HL-60 (cell line): ENCODE measurements at regions not wholly inside any gene's neighbourhood (a gene's known extent, or its start where the extent isn't known, plus 50 kb on each side); places are given as distances from the start of the nearest gene placed in this dataset.

Experiments used
- DNase-seq, 2 experiments: peaks; one replicate each; pipeline ENCODE4 v3.0.0-alpha.2; 2010 to 2020; ENCODE audit warnings: low read depth in 1 of 2, low spot score in 1 of 2
- H3K27ac ChIP-seq: fragments of 250-450 bp; sonication (Bioruptor Pico); replicated peaks from 2 replicates; pipeline ENCODE4 v1.5.1; 2020; ENCODE audit warnings: mild to moderate bottlenecking, moderate library complexity
- H3K27me3 ChIP-seq: fragments of 250-450 bp; sonication (Bioruptor Pico); 2 replicates; pipeline ENCODE4 v1.5.1; 2021; ENCODE audit warnings: mild to moderate bottlenecking, moderate library complexity; ENCODE audit not compliant: insufficient read depth, poor library complexity, severe bottlenecking
- H3K4me3 ChIP-seq: replicated peaks from 2 replicates; pipeline ENCODE4 v1.5.1; 2011; ENCODE audit warnings: mild to moderate bottlenecking, control low read depth, low read length; ENCODE audit not compliant: insufficient read depth
- GABPA ChIP-seq: IDR thresholded peaks from 2 replicates; pipeline ENCODE4 v1.6.1; 2012; ENCODE audit warnings: low read depth
- POLR2AphosphoS5 ChIP-seq: IDR thresholded peaks from 2 replicates; pipeline ENCODE4 v1.6.1; 2012; ENCODE audit warnings: low read depth
- SPI1 ChIP-seq: IDR thresholded peaks from 2 replicates; pipeline ENCODE4 v1.6.1; 2012; ENCODE audit warnings: low read depth, mild to moderate bottlenecking, borderline replicate concordance
- TF ChIP-seq, protein P1 (sequence below): IDR thresholded peaks from one replicate; pipeline ENCODE4 v1.5.1; 2011; ENCODE audit warnings: low read length, control low read depth, inconsistent platforms; ENCODE audit not compliant: insufficient read depth
- TF ChIP-seq, protein P2 (sequence below): IDR thresholded peaks from 2 replicates; pipeline ENCODE4 v1.6.1; 2012; ENCODE audit warnings: low read depth; ENCODE audit not compliant: insufficient replicate concordance

DNA sequence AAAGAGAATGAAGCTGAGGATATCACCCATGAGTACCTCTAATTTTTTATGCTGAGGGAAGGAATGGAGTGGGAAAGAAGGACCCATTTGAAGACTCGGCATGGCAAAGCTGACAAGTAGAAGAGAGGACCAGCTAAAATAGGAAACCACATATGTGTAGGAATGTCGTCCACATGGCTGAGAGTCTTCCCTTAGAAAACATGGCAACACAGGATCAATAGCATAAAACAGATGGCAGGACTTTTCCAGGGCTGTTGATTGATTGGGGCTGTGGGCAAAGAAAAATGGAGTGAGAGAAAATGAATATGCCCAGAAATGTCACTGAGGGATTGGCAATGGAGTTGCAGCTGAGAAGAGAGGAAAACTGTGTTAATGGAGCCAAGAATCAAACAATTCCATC lies 76.2 kb upstream of the PRICKLE2 start:
- DNase-seq: no peak
- TF ChIP-seq GABPA (no peak), SPI1 (no peak), POLR2AphosphoS5 (no peak)
- TF ChIP-seq, protein P1, sequence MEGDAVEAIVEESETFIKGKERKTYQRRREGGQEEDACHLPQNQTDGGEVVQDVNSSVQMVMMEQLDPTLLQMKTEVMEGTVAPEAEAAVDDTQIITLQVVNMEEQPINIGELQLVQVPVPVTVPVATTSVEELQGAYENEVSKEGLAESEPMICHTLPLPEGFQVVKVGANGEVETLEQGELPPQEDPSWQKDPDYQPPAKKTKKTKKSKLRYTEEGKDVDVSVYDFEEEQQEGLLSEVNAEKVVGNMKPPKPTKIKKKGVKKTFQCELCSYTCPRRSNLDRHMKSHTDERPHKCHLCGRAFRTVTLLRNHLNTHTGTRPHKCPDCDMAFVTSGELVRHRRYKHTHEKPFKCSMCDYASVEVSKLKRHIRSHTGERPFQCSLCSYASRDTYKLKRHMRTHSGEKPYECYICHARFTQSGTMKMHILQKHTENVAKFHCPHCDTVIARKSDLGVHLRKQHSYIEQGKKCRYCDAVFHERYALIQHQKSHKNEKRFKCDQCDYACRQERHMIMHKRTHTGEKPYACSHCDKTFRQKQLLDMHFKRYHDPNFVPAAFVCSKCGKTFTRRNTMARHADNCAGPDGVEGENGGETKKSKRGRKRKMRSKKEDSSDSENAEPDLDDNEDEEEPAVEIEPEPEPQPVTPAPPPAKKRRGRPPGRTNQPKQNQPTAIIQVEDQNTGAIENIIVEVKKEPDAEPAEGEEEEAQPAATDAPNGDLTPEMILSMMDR: no peak
- TF ChIP-seq, protein P2, sequence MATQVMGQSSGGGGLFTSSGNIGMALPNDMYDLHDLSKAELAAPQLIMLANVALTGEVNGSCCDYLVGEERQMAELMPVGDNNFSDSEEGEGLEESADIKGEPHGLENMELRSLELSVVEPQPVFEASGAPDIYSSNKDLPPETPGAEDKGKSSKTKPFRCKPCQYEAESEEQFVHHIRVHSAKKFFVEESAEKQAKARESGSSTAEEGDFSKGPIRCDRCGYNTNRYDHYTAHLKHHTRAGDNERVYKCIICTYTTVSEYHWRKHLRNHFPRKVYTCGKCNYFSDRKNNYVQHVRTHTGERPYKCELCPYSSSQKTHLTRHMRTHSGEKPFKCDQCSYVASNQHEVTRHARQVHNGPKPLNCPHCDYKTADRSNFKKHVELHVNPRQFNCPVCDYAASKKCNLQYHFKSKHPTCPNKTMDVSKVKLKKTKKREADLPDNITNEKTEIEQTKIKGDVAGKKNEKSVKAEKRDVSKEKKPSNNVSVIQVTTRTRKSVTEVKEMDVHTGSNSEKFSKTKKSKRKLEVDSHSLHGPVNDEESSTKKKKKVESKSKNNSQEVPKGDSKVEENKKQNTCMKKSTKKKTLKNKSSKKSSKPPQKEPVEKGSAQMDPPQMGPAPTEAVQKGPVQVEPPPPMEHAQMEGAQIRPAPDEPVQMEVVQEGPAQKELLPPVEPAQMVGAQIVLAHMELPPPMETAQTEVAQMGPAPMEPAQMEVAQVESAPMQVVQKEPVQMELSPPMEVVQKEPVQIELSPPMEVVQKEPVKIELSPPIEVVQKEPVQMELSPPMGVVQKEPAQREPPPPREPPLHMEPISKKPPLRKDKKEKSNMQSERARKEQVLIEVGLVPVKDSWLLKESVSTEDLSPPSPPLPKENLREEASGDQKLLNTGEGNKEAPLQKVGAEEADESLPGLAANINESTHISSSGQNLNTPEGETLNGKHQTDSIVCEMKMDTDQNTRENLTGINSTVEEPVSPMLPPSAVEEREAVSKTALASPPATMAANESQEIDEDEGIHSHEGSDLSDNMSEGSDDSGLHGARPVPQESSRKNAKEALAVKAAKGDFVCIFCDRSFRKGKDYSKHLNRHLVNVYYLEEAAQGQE: no peak

DNA sequence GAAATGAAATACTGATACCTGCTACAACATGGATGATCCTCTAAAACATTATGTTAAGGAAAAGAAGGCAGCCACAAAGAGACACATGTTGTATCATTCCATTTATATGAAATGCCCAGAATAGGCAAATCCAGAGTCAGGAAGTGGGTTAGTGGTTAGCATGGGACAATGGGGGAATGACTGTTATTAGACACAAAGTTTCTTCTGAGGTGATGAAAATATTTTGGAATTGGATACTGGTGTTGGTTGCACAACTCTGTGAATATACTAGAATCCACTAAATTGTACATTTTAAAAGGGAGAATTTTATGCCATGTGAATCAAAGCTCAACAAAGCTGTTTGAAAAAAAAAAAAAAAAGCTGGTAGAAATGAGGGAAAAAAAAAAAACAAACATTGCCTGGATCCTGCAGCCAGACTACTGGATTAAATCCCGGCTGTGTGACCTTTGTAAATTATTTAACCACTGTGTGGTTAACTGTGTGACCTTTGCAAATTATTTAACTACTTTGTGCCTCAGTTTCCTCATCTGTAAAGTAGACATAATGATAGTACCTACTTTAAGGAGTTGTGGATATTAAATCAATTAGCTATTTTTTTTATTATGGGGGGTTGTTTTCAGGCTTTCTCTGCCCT lies 75.6 kb upstream of the PRICKLE2 start:
- TF ChIP-seq SPI1: no peak
- TF ChIP-seq, protein P2: no peak
- TF ChIP-seq GABPA: no peak
- TF ChIP-seq, protein P1: no peak
- TF ChIP-seq POLR2AphosphoS5: no peak
- H3K27ac ChIP-seq: no peak overlapping the region
- H3K27me3 ChIP-seq: peaks cover 4% of the 10 kb centered on the region
- H3K4me3 ChIP-seq: no peak overlapping the region
- DNase-seq: no peak

More for the DNA sequence above, 76.2 kb upstream of the PRICKLE2 start:
- Histone ChIP-seq H3K4me3 (no peak overlapping the region), H3K27me3 (peaks cover 4% of the 10 kb centered on the region), H3K27ac (no peak overlapping the region)

DNA sequence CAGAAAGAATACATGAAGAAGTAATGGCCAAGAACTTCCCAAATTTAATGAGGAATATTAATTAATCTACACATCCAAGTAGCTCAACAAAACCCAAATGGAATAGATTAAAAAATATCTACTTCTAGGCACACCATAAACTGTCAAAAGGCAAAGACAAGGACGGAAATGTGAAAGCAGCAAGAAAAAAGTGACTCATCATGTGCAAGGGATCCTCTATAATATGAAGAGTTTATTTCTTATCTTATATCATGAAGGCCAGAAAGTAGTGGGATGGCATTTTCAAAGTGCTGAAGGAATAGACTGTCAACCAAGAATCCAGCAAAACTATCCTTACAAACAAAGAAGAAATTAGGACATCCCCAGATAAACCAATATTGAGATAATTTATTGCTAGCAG lies 73.9 kb upstream of the PRICKLE2 start:
- Histone ChIP-seq H3K4me3 (no peak overlapping the region), H3K27me3 (peaks cover 4% of the 10 kb centered on the region), H3K27ac (no peak overlapping the region)
- no peak for DNase-seq
- TF ChIP-seq, protein P2: no peak
- TF ChIP-seq SPI1 (no peak), GABPA (no peak), POLR2AphosphoS5 (no peak)
- TF ChIP-seq, protein P1: no peak
